Left lobe of liver (tissue), 2 donors: ENCODE measurements at regions not wholly inside any gene's neighbourhood (a gene's known extent, or its start where the extent isn't known, plus 50 kb on each side); places are given as distances from the start of the nearest gene placed in this dataset.
A peak's percentile ranks its signal among the peaks of the same experiment; 100 is the strongest.
"Not testable (repeated sequence)": the region's sequence is repeated elsewhere in the genome, so short reads cannot be mapped to it uniquely, and the experiment has no call there.

Experiments
- ATAC-seq: fragments of 200-7000 bp; cut with Tn5 transposase; one replicate; pipeline ENCODE4 v1.9.1; 2020; ENCODE audit warnings: mild to moderate bottlenecking, moderate library complexity
- DNase-seq: peaks from one replicate; pipeline ENCODE4 v3.0.0-alpha.2; 2020; ENCODE audit warnings: low spot score
- donor health status: DM: no; HTN: no; CAD: no; lungs with moderate emphysema.
- donor health status: DM: no; HTN: yes; CAD: no.

GRCh38 chr17:20387549-20387948, 79.8 kb downstream of the LGALS9B start:
- DNase-seq, ATAC-seq: not testable (repeated sequence)

DNA sequence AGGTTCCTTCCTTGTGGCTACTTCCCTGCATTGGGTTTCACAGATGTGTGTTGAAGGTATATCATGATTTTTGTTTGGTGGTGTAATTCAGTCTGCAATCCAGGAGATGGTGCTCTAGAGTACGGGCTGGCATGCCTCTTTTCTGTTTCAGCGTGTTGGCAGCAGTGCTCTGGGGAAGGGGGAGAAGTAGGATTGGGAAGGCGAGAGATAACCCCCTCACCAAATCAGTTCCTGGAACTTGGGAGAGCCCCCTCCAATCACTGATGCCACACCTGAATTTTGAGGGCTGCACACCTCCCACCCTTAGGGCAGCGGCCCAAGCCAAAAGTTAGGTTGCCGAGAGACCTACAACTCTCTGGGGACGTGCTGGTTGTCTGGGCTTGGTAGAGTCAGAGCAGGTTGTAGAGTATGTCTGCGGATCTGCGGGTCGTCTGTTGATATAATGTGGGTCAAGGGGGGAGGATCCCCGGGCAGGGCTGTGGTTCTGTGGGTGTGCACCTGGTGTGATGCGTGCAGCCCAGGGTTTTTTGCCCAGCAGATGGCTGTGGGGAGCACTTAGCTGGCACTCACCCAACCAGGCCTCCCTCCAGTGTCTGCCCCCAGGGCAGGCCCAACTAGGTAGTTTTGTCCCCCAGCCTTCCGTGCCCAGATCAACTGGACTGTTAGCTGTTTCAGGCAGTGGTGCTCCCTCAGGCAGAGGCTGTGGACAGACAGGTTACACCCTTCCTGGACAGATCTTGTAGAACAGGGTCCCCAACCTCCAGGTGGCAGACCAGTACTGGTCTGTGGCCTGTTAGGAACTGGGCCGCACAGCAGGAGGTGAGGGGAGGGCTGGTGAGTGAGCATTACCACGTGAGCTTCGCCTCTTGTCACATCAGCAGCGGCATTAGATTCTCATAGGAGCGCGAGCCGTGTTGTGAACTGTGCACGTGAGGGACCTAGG, 85.7 kb downstream of the LGALS9B start:
- peak; percentile 79 for ATAC-seq
- not testable (repeated sequence) for DNase-seq

- not testable (repeated sequence) for DNase-seq, ATAC-seq
These were observed 86.7 kb downstream of the LGALS9B start for GRCh38 chr17:20380625-20381024.

GRCh38 chr17:20379251-20379650, 88.1 kb downstream of the LGALS9B start:
- not testable (repeated sequence) for ATAC-seq, DNase-seq

GRCh38 chr17:20376642-20377041, 90.7 kb downstream of the LGALS9B start:
- not testable (repeated sequence) for DNase-seq
- peak; percentile 30 for ATAC-seq

- ATAC-seq = not testable (repeated sequence)
These were observed 91.6 kb downstream of the LGALS9B start for GRCh38 chr17:20375745-20376144.

More at GRCh38 chr17:20375745-20376144, 91.6 kb downstream of the LGALS9B start:
- not testable (repeated sequence) for DNase-seq
